Thoracic aorta (tissue), 2 donors: ENCODE measurements at regions not wholly inside any gene's neighbourhood (a gene's known extent, or its start where the extent isn't known, plus 50 kb on each side); places are given as distances from the start of the nearest gene placed in this dataset.
"Not testable (repeated sequence)": the region's sequence is repeated elsewhere in the genome, so short reads cannot be mapped to it uniquely, and the experiment has no call there.

Experiments used
- ATAC-seq: fragments of 150-250 bp; one replicate; pipeline ENCODE4 v1.8.0; 2017; ENCODE audit warnings: low read depth; ENCODE audit not compliant: insufficient number of reproducible peaks, low FRiP score
- DNase-seq: peaks from one replicate; pipeline ENCODE4 v3.0.0-alpha.2; 2020; ENCODE audit warnings: low spot score
- H3K27ac ChIP-seq, 2 donors: fragments of 200-600 bp; sonication (generic); 1 replicate in 1 of 2; 2 replicates in 1 of 2; pipeline ENCODE4 v1.5.1; 2016; ENCODE audit warnings: mild to moderate bottlenecking in 2 of 2, moderate library complexity in 2 of 2
- H3K27me3 ChIP-seq: fragments of 200-600 bp; sonication (generic); replicated peaks from 2 replicates; pipeline ENCODE4 v1.6.0; 2016; ENCODE audit warnings: mild to moderate bottlenecking; ENCODE audit not compliant: insufficient read depth
- H3K36me3 ChIP-seq: fragments of 200-600 bp; sonication (generic); one replicate; pipeline ENCODE4 v1.5.1; 2016
- H3K4me1 ChIP-seq, 2 donors: fragments of 200-600 bp; sonication (generic); 1 replicate in 1 of 2; 2 replicates in 1 of 2; pipeline versions ENCODE4 v1.5.1 to v1.6.0; 2016; ENCODE audit warnings: low read depth in 2 of 2, mild to moderate bottlenecking in 1 of 2; ENCODE audit not compliant: control insufficient read depth in 1 of 2
- H3K4me3 ChIP-seq: fragments of 200-600 bp; sonication (generic); 2 replicates; pipeline ENCODE4 v1.5.1; 2016; ENCODE audit warnings: mild to moderate bottlenecking
- H3K9me3 ChIP-seq: fragments of 200-600 bp; sonication (generic); 2 replicates; pipeline ENCODE4 v1.5.1; 2016
- TF ChIP-seq, protein P1 (sequence below): fragments of 200-600 bp; sonication (generic); IDR thresholded peaks from one replicate; pipeline ENCODE4 v1.5.1; 2019; ENCODE audit warnings: antibody characterized with exemption

- ATAC-seq (no peak), DNase-seq (no peak)
- Histone ChIP-seq H3K9me3 (no peaks in the 10 kb centered on the region), H3K36me3 (no peaks in the 10 kb centered on the region), H3K27me3 (no peaks in the 10 kb centered on the region), H3K4me3 (no peak overlapping the region), H3K27ac (peak overlapping the region; percentile 32 to 38), H3K4me1 (peaks cover 18 to 25% of the 10 kb centered on the region in 2 donors)
- TF ChIP-seq, protein P1, sequence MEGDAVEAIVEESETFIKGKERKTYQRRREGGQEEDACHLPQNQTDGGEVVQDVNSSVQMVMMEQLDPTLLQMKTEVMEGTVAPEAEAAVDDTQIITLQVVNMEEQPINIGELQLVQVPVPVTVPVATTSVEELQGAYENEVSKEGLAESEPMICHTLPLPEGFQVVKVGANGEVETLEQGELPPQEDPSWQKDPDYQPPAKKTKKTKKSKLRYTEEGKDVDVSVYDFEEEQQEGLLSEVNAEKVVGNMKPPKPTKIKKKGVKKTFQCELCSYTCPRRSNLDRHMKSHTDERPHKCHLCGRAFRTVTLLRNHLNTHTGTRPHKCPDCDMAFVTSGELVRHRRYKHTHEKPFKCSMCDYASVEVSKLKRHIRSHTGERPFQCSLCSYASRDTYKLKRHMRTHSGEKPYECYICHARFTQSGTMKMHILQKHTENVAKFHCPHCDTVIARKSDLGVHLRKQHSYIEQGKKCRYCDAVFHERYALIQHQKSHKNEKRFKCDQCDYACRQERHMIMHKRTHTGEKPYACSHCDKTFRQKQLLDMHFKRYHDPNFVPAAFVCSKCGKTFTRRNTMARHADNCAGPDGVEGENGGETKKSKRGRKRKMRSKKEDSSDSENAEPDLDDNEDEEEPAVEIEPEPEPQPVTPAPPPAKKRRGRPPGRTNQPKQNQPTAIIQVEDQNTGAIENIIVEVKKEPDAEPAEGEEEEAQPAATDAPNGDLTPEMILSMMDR: no peak
These were observed 53.4 kb upstream of the FOXN3 start for GRCh38 chr14:89470401-89470800.

DNA sequence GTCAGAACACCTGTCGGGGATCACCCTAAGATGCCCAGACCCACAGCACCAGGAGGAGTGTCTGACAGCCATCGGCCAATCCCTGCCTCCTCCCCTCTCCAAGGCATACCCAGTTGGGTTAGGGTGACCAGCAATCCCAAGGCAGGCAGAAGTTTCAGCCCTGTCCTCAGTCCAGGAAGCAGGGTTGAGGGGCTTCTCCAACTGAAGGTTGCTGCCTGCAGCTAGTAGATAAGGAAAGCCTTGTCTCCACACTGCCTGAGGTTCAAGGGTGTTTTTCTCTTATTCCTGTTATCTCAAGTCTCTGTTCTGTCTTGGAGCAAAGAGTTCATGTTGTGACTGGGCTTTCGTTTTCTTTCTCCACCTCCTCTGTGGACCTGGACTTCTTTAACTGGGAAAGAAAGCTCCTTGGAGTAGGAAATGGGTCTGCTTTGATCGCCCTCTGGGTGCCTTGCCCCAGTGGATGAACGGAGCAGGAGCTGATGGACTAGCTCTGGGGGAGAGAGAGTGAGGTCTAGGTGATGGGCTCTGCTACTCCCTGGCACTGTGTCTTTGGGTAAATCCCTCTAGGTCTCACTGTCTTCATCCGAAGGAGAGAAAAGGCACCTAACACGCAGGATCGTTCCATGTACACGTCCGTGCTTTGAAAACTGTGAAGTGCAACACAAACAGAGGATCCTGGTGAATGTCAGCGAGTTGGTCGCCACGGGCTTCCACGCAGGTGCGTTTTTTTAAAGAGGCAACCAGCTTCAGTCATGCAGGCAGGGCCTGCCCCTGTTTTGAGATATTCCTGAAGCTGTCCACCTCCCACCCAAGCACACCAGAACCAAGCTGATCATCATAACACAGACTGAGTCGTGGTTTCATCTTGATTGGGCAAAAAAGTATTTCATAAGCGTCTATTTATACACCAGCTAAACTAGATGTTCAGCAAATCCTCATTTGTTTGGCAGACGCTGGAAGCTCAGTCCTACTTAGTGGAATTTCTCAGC, 52.5 kb upstream of the FOXN3 start:
- peak overlapping the region; percentile 27 for H3K4me3 ChIP-seq
- no peaks in the 10 kb centered on the region for H3K9me3 ChIP-seq
- H3K27me3 ChIP-seq: no peaks in the 10 kb centered on the region
- ATAC-seq: no peak
- TF ChIP-seq, protein P1: no peak
- no peak for DNase-seq
- H3K4me1 ChIP-seq: peaks cover 18 to 25% of the 10 kb centered on the region in 2 donors
- no peaks in the 10 kb centered on the region for H3K36me3 ChIP-seq
- peak overlapping the region; percentile 32 to 53 for H3K27ac ChIP-seq

DNA sequence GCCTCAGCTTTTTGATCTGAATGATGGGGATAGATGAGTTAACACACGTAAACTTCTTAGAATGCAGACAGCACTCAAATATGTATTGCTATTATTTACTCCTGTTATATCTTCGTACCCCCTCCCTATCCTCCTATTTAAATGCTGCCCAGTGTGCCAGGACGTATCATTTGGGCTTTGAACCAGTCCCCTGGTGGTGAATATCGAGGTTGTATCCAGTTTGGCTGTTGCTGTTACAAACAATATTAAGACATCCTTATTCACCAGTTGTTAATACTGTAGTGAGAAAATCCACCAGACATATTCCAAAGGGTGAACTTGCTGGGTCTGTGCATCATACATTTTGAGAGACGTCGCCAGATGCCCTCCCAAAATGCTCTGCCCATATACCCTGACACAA, 51.5 kb upstream of the FOXN3 start:
- Histone ChIP-seq H3K9me3 (no peaks in the 10 kb centered on the region), H3K4me1 (peaks cover 18 to 25% of the 10 kb centered on the region in 2 donors), H3K27ac (no peak overlapping the region), H3K4me3 (no peak overlapping the region), H3K27me3 (no peaks in the 10 kb centered on the region), H3K36me3 (no peaks in the 10 kb centered on the region)
- DNase-seq (no peak), ATAC-seq (no peak)
- TF ChIP-seq, protein P1: peak; percentile 14

DNA sequence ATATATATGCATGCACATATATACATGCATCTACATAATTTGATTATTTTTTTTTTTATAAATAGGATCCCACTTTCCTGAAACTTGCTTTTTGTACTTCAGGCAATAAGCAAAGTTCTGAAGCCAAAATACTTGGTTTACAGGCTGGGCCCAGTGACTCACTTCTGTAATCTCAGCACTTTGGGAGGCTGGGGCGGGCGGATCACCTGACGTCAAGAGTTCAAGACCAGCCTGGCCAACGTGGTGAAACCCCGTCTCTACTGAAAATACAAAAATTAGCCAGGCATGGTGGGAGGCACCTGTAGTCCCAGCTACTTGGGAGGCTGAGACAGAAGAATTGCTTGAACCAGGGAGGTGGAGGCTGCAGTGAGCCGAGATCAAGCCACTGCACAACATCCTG, 51.0 kb upstream of the FOXN3 start:
- not testable (repeated sequence) for DNase-seq, H3K27ac ChIP-seq, H3K4me3 ChIP-seq, H3K36me3 ChIP-seq, ATAC-seq, H3K27me3 ChIP-seq, H3K9me3 ChIP-seq
- peaks cover 18 to 25% of the 10 kb centered on the region in 2 donors for H3K4me1 ChIP-seq

- no peak for DNase-seq
- Histone ChIP-seq H3K4me1 (peaks cover 18 to 25% of the 10 kb centered on the region in 2 donors), H3K36me3 (no peaks in the 10 kb centered on the region), H3K27me3 (no peaks in the 10 kb centered on the region), H3K27ac (no peak overlapping the region), H3K4me3 (no peak overlapping the region), H3K9me3 (no peaks in the 10 kb centered on the region)
- ATAC-seq: no peak
- TF ChIP-seq, protein P1: no peak
These were observed 49.9 kb upstream of the FOXN3 start for GRCh38 chr14:89466944-89467343.
